ENCODE measurements at regions not wholly inside any gene's neighbourhood (a gene's known extent, or its start where the extent isn't known, plus 50 kb on each side); places are given as distances from the start of the nearest gene placed in this dataset.

DNA sequence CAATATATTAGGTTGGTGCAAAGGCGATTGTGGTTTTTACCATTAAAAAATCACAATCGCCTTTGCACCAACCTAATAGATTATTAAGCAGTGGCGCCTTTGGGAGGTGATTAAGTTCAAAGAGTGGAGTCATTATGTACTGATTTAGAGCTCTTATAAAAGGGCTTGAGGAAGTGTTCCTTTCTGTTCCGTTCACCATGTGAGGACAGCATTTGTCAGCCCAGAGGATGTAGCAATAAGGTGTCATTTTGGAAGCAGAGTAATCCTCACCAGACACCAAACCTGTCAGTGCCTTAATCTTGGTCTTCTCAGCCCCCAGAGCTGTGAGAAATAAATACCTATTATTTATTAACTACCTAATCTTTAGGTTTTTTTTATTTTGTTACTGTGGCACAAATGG is 542.1 kb upstream of the MAN1A1 start:
- in situ Hi-C loops (cut with HindIII; ENCODE audit: low sequenced_read_pairs), result no loop called here
- DNase-seq (ENCODE audit: low spot score), result no peak

GRCh38 chr6:119891206-119891605 is 541.6 kb upstream of the MAN1A1 start:
- no peak for DNase-seq (ENCODE audit: low spot score)
- in situ Hi-C loops (cut with HindIII; ENCODE audit: low sequenced_read_pairs), result no loop called here

DNA sequence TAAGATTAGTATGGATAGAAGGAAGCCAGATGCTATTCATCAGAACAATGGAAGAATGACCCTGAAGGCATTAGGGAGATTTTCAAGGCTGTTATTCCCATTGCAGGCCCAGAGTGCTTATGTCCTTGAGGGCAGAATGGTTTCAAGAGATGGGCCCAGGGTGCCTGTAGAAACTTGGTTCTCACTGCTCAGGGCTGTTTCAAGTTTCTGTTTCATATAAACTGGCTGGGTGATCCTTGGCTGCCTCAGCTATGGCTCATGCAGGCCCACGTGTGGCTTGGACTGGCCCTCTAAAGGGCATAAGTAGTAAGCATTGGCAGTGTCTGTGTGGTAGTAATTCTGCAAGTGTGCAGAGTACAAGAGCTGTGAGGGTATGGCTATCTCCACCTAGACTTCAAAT is 540.9 kb upstream of the MAN1A1 start:
- in situ Hi-C loops (cut with HindIII; ENCODE audit: low sequenced_read_pairs), result no loop called here
- no peak for DNase-seq (ENCODE audit: low spot score)

GRCh38 chr6:119887666-119888065 is 538.1 kb upstream of the MAN1A1 start:
- peak; percentile 95 for DNase-seq (ENCODE audit: low spot score)
- in situ Hi-C loops (cut with HindIII; ENCODE audit: low sequenced_read_pairs), result no loop called here

GRCh38 chr6:119881416-119881815 is 531.9 kb upstream of the MAN1A1 start:
- peak; percentile 74 for DNase-seq (ENCODE audit: low spot score)
- in situ Hi-C loops (cut with HindIII; ENCODE audit: low sequenced_read_pairs), result no loop called here

GRCh38 chr6:119880840-119881239 is 531.3 kb upstream of the MAN1A1 start:
- in situ Hi-C loops (cut with HindIII; ENCODE audit: low sequenced_read_pairs), result no loop called here
- DNase-seq (ENCODE audit: low spot score), result peak; percentile 8

DNA sequence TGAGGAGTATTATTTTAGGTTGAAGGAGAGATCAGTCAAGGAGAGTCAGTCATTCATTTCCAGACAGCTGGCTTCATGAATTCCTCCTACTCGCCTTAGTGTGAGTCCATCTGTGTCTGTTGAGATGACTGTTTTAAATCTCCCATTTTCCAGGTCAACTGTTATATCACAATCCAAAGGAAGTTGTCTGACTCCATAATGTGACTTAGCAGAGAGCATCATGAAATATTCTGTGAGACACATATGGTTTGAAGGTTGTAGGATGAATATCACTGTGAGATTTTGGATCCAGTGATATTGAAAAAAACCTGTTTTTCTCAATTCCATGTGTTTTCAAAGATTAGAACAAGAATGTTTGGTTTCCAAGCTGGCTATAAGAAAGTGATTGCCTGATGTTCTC is 530.2 kb upstream of the MAN1A1 start:
- DNase-seq (ENCODE audit: low spot score), result peak; percentile 14
- in situ Hi-C loops (cut with HindIII; ENCODE audit: low sequenced_read_pairs), result no loop called here

DNA sequence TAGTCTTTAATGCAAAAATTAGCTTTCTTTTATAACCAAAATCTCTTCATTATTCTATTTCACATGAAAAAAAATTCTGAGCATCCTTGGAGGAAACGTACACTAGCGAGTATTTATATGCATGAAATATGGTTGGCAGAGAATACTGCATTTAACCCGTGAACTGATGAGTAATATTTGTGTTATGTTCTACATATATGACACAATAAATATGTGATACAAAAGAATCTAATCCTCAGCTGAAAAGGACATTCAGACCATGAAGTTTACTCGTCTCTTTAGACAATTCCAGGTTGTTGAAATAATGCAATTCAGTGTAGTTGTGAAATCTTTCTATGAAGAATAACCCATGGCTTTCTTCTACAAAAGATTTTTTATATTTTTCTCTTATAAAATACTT is 524.8 kb upstream of the MAN1A1 start:
- in situ Hi-C loops (cut with HindIII; ENCODE audit: low sequenced_read_pairs), result no loop called here
- DNase-seq (ENCODE audit: low spot score), result no peak

DNA sequence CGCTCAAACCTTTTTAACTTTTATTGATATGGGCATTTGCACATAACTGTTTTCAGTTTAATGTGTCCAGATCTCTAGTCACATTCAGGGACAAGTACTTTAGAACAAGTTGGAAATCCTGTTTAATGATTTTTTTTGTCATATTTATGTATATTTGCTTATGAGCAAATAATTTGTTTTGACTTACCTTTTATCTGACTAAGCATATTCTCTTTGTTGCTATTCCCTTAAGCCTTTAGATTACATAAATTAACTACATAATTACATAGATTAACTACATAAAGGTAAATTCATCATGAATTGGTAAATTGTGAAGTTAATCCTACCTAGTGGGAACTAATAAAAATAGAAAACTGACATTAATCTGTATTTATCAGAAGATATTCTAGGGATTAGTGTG is 523.5 kb upstream of the MAN1A1 start:
- in situ Hi-C loops (cut with HindIII; ENCODE audit: low sequenced_read_pairs), result no loop called here
- no peak for DNase-seq (ENCODE audit: low spot score)

DNA sequence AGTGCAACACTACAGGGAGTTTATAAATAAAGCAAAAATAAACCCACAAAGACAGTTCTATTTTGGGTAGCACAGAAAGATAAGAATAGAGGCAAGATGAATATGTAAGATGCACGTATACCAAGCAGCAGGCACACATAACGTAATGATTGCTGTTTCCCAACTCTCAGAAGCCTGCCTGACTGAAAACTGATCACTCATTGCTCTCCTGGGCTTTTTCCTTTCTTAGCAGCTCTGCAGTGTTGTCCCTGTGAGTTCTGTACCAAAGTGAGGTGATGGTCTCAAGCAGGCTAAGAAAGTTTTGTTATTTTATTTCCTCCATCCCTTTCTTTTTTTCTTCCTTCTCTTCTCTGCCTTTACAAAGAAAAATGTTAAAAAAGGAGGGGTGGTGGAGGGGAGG is 522.0 kb upstream of the MAN1A1 start:
- in situ Hi-C loops (cut with HindIII; ENCODE audit: low sequenced_read_pairs), result no loop called here
- no peak for DNase-seq (ENCODE audit: low spot score)

DNA sequence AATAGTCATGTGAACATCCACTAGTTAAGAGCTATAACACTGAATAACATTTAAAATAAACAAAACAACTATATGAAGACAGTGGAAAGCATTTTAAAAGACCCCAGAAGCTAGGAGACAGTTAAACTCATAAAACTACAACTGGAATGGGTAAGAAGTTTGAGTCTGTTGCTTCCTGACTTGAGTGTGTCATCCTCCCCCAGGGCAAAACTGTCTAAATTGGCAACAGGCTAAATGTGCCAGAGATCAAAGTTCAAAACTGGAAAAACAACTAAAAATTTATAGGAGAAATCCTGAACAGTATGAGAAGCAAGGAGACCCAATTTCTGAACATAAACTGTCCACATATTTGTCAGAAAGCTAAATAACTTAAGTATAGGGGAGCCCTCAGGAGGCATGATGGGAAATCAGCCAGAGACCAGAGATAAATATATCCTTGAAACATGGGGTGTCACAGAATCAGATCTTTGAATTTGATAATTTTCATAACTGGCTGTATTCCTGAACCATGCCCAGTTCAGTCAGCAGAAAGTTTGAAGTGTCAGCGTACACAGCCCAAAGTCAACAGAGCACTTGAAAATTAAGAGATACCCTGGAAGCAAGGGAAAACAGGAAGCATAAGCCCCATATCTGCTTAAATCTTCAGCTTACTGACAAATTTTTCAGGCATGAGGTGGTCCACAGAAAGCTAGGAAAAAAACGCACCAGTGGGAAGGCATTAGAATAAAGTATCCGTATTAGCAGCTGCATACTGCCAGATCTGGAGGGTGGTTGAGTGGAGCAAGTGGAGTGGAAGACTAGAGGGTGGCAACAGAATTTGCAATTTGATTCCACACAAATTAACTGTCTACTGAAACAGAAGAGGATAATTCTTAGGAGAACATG is 516.1 kb upstream of the MAN1A1 start:
- in situ Hi-C loops (cut with HindIII; ENCODE audit: low sequenced_read_pairs), result no loop called here
- DNase-seq (ENCODE audit: low spot score), result no peak

DNA sequence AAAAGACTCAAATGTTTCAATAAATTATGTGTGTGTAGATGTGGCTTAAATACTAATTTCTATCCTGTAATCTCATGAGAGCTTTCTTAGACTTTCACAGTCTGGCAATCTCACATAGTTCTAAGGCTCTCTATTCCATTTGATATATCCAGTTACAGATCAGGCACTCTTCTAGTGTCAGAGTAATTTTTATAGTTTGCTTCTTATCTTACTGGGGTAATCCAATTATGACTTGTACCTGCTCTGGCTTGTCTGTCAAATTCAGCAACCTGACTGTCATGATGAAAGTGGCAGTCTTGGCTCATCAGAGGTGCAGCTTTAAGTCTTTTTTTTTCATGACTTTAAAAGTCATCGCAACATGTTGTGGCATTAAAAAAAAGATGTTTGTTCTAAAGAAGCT is 513.2 kb upstream of the MAN1A1 start:
- in situ Hi-C loops (cut with HindIII; ENCODE audit: low sequenced_read_pairs), result no loop called here
- no peak for DNase-seq (ENCODE audit: low spot score)

DNA sequence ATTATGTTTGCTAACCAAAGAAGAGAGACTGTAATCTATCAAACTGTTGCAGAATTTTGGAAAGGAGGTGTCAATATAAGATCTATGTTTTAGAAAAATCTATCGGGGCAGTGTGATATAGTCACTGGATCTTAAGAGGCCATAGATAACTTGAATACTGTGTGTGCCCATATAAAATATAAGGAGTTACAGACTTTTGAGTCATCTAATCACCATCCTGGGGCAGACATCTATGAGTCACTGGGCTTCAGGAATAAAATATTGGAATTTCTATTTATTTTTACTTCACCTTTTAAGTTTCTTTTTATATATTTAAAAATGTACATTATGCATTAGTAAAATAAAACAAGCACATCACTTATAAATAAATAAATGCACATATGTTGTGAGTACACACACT is 509.3 kb upstream of the MAN1A1 start:
- in situ Hi-C loops (cut with HindIII; ENCODE audit: low sequenced_read_pairs), result no loop called here
- no peak for DNase-seq (ENCODE audit: low spot score)

DNA sequence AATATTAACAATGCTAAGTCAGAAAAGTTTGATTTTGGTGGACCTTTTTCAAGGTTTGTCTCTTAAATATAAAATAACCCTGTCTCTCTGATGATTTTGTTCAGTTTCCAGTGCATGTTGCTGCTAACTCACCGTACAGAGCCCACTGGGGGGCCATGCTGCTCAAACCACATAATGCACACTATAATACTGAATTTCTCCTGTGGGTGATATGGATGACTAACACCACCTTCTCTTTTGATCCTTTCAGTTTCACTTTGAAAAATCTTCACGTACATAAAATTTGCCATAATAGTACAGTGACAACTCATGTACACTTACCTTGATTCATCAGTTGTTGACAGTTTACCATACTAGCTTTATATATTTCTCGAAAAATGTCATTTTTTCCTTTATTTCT is 506.6 kb upstream of the MAN1A1 start:
- in situ Hi-C loops (cut with HindIII; ENCODE audit: low sequenced_read_pairs), result no loop called here
- DNase-seq (ENCODE audit: low spot score), result no peak

- DNase-seq (ENCODE audit: low spot score), result peak; percentile 97
- in situ Hi-C loops (cut with HindIII; ENCODE audit: low sequenced_read_pairs), result no loop called here
Observed at GRCh38 chr6:119848696-119849095, 499.1 kb upstream of the MAN1A1 start.

- no peak for DNase-seq (ENCODE audit: low spot score)
- in situ Hi-C loops (cut with HindIII; ENCODE audit: low sequenced_read_pairs), result no loop called here
Observed at GRCh38 chr6:119845161-119845560, 495.6 kb upstream of the MAN1A1 start.

GRCh38 chr6:119844387-119844786 is 494.8 kb upstream of the MAN1A1 start:
- no peak for DNase-seq (ENCODE audit: low spot score)
- in situ Hi-C loops (cut with HindIII; ENCODE audit: low sequenced_read_pairs), result no loop called here

GRCh38 chr6:119842191-119842590 is 492.6 kb upstream of the MAN1A1 start:
- in situ Hi-C loops (cut with HindIII; ENCODE audit: low sequenced_read_pairs), result no loop called here
- DNase-seq (ENCODE audit: low spot score), result no peak

GRCh38 chr6:119838043-119838442 is 488.5 kb upstream of the MAN1A1 start:
- in situ Hi-C loops (cut with HindIII; ENCODE audit: low sequenced_read_pairs), result no loop called here
- DNase-seq (ENCODE audit: low spot score), result no peak

DNA sequence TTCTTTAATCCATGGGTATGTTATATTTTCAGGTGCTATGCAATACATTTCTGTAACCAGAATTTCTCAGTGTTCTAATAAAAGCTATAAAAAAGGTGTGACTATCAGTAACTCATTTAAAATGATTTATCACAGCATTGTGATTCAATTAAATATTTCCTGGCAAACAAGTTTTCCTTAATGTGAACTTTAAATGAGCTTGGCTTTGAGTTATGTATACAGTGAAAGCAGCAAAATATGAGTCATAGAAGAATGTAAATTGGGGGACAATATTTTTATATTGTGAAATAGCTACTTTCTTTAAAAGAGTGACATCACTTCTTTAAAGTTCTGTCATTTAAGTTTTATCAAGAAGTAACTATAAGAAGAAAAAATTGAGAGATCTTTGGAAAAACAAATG is 484.9 kb upstream of the MAN1A1 start:
- in situ Hi-C loops (cut with HindIII; ENCODE audit: low sequenced_read_pairs), result no loop called here
- no peak for DNase-seq (ENCODE audit: low spot score)

DNA sequence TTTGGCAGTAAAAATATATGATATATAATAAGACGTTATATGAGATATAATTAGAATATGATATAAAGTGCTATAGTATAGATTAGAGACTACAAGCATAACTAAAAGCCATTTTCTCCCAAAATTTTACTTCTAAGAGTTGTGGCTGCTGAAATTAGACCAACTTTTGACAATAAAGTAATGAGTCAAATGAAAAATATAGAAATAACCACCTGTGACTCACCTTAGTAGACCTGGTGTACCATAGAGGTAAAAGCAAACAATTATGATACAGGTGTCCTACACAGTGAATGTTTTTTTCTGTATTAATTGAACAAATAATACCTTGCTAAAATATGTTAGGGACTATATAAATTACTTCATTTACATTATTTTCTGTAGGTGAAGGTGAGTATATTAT is 482.9 kb upstream of the MAN1A1 start:
- no peak for DNase-seq (ENCODE audit: low spot score)
- in situ Hi-C loops (cut with HindIII; ENCODE audit: low sequenced_read_pairs), result no loop called here

Data from G401 (cell line).